Common myeloid progenitor, CD34-positive (primary cell): ENCODE measurements at regions not wholly inside any gene's neighbourhood (a gene's known extent, or its start where the extent isn't known, plus 50 kb on each side); places are given as distances from the start of the nearest gene placed in this dataset.
"Not testable (repeated sequence)": the region's sequence is repeated elsewhere in the genome, so short reads cannot be mapped to it uniquely, and the experiment has no call there.

Experiments used
- CTCF ChIA-PET: fragments of 350-600 bp; sonication (Branson Sonifier 250); formaldehyde crosslinking; loops from one replicate; lab custom pipeline; 2021; ENCODE audit warnings: antibody characterized with exemption; lab: Charles Lee
- POLR2A ChIA-PET: fragments of 350-600 bp; sonication (Branson Sonifier 250); formaldehyde crosslinking; loops from one replicate; lab custom pipeline; 2021; ENCODE audit warnings: antibody characterized with exemption; lab: Charles Lee
- DNase-seq, 3 donors: peaks; one replicate each; pipeline versions ENCODE4 v3.0.0 to v3.0.0-alpha.2; 2013
- H3K27ac ChIP-seq, 2 experiments: 1 replicate in 1 of 2; 2 replicates in 1 of 2; pipeline ENCODE4 v1.7.0; 2013; ENCODE audit warnings: inconsistent platforms in 2 of 2, low read length in 2 of 2, mild to moderate bottlenecking in 2 of 2, low read depth in 1 of 2, moderate library complexity in 1 of 2; ENCODE audit not compliant: severe bottlenecking in 2 of 2, insufficient read depth in 1 of 2, poor library complexity in 1 of 2
- H3K27me3 ChIP-seq, 5 experiments: replicated peaks in 2 of 5; 1 replicate in 3 of 5; 2 replicates in 2 of 5; pipeline versions ENCODE4 v1.6.1 to v1.7.0; 2013; ENCODE audit warnings: low read length in 4 of 5, mild to moderate bottlenecking in 2 of 5, moderate library complexity in 2 of 5, inconsistent platforms in 1 of 5; ENCODE audit not compliant: insufficient read depth in 5 of 5, control insufficient read depth in 4 of 5
- H3K36me3 ChIP-seq, 4 experiments: 1 replicate in 2 of 4; 2 replicates in 2 of 4; pipeline versions ENCODE4 v1.6.1 to v1.7.0; 2013; ENCODE audit warnings: low read length in 3 of 4, control low read depth in 1 of 4, mild to moderate bottlenecking in 1 of 4; ENCODE audit not compliant: control insufficient read depth in 4 of 4, insufficient read depth in 4 of 4
- H3K4me1 ChIP-seq, 4 experiments: 1 replicate in 3 of 4; 2 replicates in 1 of 4; pipeline versions ENCODE4 v1.6.1 to v1.7.1; 2013; ENCODE audit warnings: low read length in 3 of 4, mild to moderate bottlenecking in 3 of 4, control low read depth in 1 of 4, inconsistent platforms in 1 of 4, moderate library complexity in 1 of 4; ENCODE audit not compliant: control insufficient read depth in 4 of 4, insufficient read depth in 4 of 4; ENCODE audit errors: control extremely low read depth in 1 of 4
- H3K4me3 ChIP-seq, 7 experiments: 1 replicate in 4 of 7; 2 replicates in 3 of 7; pipeline versions ENCODE4 v1.5.1 to v1.7.0; 2013; ENCODE audit warnings: mild to moderate bottlenecking in 7 of 7, low read length in 6 of 7, moderate library complexity in 6 of 7, inconsistent platforms in 2 of 7, low read depth in 2 of 7, control low read depth in 1 of 7; ENCODE audit not compliant: insufficient read depth in 4 of 7, control insufficient read depth in 1 of 7; ENCODE audit errors: extremely low read depth in 1 of 7
- H3K9me3 ChIP-seq, 5 experiments: 1 replicate in 4 of 5; 2 replicates in 1 of 5; pipeline versions ENCODE4 v1.6.1 to v1.7.1; 2013; ENCODE audit warnings: low read length in 4 of 5, mild to moderate bottlenecking in 2 of 5, inconsistent platforms in 1 of 5, low read depth in 1 of 5, moderate library complexity in 1 of 5; ENCODE audit not compliant: control insufficient read depth in 4 of 5, insufficient read depth in 2 of 5; ENCODE audit errors: control extremely low read depth in 1 of 5
- WGBS: methylation state at CpG from one replicate; pipeline ENCODE4 v1.1.5; 2013; ENCODE audit not compliant: insufficient coverage; 5-methylcytosine and 5-hydroxymethylcytosine counted together

GRCh38 chr5:74971947-74972460, 80.4 kb downstream of the GCNT4 start:
- H3K4me3 ChIP-seq = no peak overlapping the region
- peaks cover 0 to 15% (median 10%) of the 10 kb centered on the region in 4 experiments for H3K4me1 ChIP-seq
- 96% methylated on average over 2 of the region's 3 CpGs for WGBS
- H3K27ac ChIP-seq = no peak overlapping the region
- CTCF ChIA-PET = no interaction called here
- peaks cover 0 to 13% (median 5%) of the 10 kb centered on the region in 5 experiments for H3K9me3 ChIP-seq
- H3K27me3 ChIP-seq = no peaks in the 10 kb centered on the region
- DNase-seq = no peak
- H3K36me3 ChIP-seq = no peaks in the 10 kb centered on the region
- POLR2A ChIA-PET = no interaction called here

- H3K27me3 ChIP-seq, H3K4me3 ChIP-seq, H3K4me1 ChIP-seq, CTCF ChIA-PET, H3K27ac ChIP-seq, H3K36me3 ChIP-seq, DNase-seq, POLR2A ChIA-PET: not testable (repeated sequence)
- peaks cover 0 to 13% (median 6%) of the 10 kb centered on the region in 5 experiments for H3K9me3 ChIP-seq
- 100% methylated on average over 4 of the region's 8 CpGs for WGBS
Measured at GRCh38 chr5:74970891-74971290, 81.5 kb downstream of the GCNT4 start.

DNA sequence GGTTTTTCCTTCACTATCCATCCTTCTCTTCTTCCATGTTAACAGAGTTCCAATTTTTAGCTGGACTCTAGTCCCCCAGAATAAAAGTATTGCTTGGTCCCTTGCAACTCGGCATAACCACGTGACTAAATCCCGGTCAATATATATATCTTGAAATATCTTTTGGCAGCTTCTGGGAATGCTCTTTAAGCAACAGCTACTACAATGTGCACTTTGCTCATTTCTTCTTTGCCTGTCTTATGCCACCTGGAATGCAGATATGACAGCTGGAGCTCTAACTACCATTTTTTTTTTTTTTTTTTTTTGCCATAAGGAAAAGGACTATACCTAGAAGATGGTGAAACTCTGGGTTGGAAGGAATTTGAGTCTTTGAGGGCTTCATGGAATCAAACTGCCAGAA, 82.6 kb downstream of the GCNT4 start:
- no peak overlapping the region for H3K4me3 ChIP-seq
- H3K36me3 ChIP-seq = no peaks in the 10 kb centered on the region
- POLR2A ChIA-PET = interaction anchor here (0.6 kb wide), 1 partner anchor 920 kb away, joined by 6 read pairs; no protein-coding TSS in a partner anchor
- H3K27me3 ChIP-seq = no peaks in the 10 kb centered on the region
- peaks cover 0 to 5% (median 1%) of the 10 kb centered on the region in 4 experiments for H3K4me1 ChIP-seq
- peaks cover 0 to 10% (median 5%) of the 10 kb centered on the region in 5 experiments for H3K9me3 ChIP-seq
- 100% methylated on average over 3 of the region's 3 CpGs for WGBS
- no peak for DNase-seq
- CTCF ChIA-PET = interaction anchor here (0.6 to 2.0 kb wide), 4 partner anchors 14 to 194 kb away, joined by 3 to 4 read pairs (median 3); no protein-coding TSS in a partner anchor
- no peak overlapping the region for H3K27ac ChIP-seq

- no peaks in the 10 kb centered on the region for H3K27me3 ChIP-seq
- ChIA-PET CTCF (interaction anchor here (0.5 kb wide), 1 partner anchor 38 kb away, joined by 4 read pairs; no protein-coding TSS in a partner anchor), POLR2A (no interaction called here)
- 89% methylated on average over 5 of the region's 6 CpGs for WGBS
- no peaks in the 10 kb centered on the region for H3K36me3 ChIP-seq
- no peak overlapping the region for H3K4me3 ChIP-seq
- no peaks in the 10 kb centered on the region for H3K4me1 ChIP-seq
- H3K27ac ChIP-seq = no peak overlapping the region
- H3K9me3 ChIP-seq = peaks cover 0 to 5% (median 0%) of the 10 kb centered on the region in 5 experiments
- no peak for DNase-seq
Measured at GRCh38 chr5:74966141-74967026, 86.0 kb downstream of the GCNT4 start.

DNA sequence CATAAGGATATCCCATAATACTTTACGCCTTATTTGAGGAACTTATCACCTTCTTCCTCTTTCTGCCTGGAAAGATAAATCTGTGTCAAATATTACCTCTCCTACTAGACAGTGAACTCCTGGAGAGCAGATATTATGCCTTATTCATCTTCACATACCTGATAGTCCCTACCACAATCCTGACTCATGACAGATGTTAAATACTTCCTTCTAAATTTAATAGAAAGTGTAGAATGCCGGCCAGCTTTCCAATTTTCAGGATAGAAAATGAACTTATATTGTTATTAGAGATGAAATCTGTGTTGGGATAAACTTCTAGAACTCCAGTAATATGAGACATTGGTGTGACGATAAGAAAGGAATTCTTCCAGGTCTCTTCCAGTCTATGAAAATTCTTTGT, 89.0 kb downstream of the GCNT4 start:
- Histone ChIP-seq H3K4me3 (no peak overlapping the region), H3K27me3 (no peaks in the 10 kb centered on the region), H3K27ac (no peak overlapping the region), H3K36me3 (no peaks in the 10 kb centered on the region), H3K4me1 (no peaks in the 10 kb centered on the region), H3K9me3 (peaks cover 0 to 5% (median 0%) of the 10 kb centered on the region in 5 experiments)
- ChIA-PET POLR2A (no interaction called here), CTCF (no interaction called here)
- peak in 1 of 3 donors; percentile 13 for DNase-seq
- WGBS = 20% methylated on average over 1 of the region's 3 CpGs

- no peaks in the 10 kb centered on the region for H3K36me3 ChIP-seq
- CTCF ChIA-PET = no interaction called here
Measured at GRCh38 chr5:74957906-74958305, 91.7 kb upstream of the FAM169A start.

More at GRCh38 chr5:74957906-74958305, 91.7 kb upstream of the FAM169A start:
- H3K27ac ChIP-seq = no peak overlapping the region
- POLR2A ChIA-PET = interaction anchor here (0.5 kb wide), 1 partner anchor 10 kb away, joined by 3 read pairs; no protein-coding TSS in a partner anchor
- no CpG with 5 or more reads among the region's 3 CpGs for WGBS
- no peaks in the 10 kb centered on the region for H3K4me1 ChIP-seq
- no peak for DNase-seq
- H3K27me3 ChIP-seq = no peaks in the 10 kb centered on the region
- peaks cover 0 to 3% (median 1%) of the 10 kb centered on the region in 5 experiments for H3K9me3 ChIP-seq
- H3K4me3 ChIP-seq = no peak overlapping the region
